ENCODE measurements at regions not wholly inside any gene's neighbourhood (a gene's known extent, or its start where the extent isn't known, plus 50 kb on each side); places are given as distances from the start of the nearest gene placed in this dataset.

- TF ChIP-seq ZNF8 (CRISPR knock-in tag; IDR thresholded peaks at IDR 0.05) (no peak), PATZ1 (CRISPR knock-in tag; IDR thresholded peaks at IDR 0.05; ENCODE audit: borderline replicate concordance) (no peak), OSR1 (CRISPR knock-in tag; IDR thresholded peaks at IDR 0.05) (no peak), ESRRG (CRISPR knock-in tag; IDR thresholded peaks at IDR 0.05) (no peak), ARNTL (CRISPR knock-in tag; IDR thresholded peaks at IDR 0.05; ENCODE audit: borderline replicate concordance, low read depth) (no peak), TCF4 (CRISPR knock-in tag; IDR thresholded peaks at IDR 0.05; ENCODE audit: borderline replicate concordance) (no peak), CREB5 (CRISPR knock-in tag; IDR thresholded peaks at IDR 0.05; ENCODE audit: low read depth) (no peak), RARB (CRISPR knock-in tag; IDR thresholded peaks at IDR 0.05) (no peak), ZNF565 (CRISPR knock-in tag; conservative IDR thresholded peaks at IDR 0.05; ENCODE audit: low read depth) (no peak), SNAI2 (CRISPR knock-in tag; IDR thresholded peaks at IDR 0.05) (no peak), ZNF70 (CRISPR knock-in tag; IDR thresholded peaks at IDR 0.05) (no peak)
Observed at GRCh38 chr7:110507832-110508231, 583.1 kb upstream of the LRRN3 start.

Data from SK-N-SH treated with all-trans-retinoic acid at 6 μM for 48 hours (cell line).